ENCODE measurements at regions not wholly inside any gene's neighbourhood (a gene's known extent, or its start where the extent isn't known, plus 50 kb on each side); places are given as distances from the start of the nearest gene placed in this dataset.

DNA sequence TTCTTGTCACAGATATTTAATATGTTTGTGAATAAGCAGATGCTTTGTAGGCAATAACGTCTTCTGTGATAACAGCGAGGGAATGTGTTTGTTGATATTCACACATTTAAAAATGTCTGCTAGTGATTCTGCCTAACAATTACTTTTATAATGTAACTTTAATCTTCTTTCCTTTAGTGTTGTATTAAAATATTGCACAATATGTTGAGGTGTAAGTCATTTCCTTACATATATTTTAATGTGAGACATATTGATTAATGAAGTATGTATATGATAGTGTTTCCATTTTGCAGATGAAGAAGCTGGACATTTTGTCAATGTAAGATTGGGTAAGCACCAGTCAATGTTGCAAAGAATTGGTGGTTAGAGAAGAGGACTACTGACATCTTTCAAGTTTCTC, 324.4 kb downstream of the SLITRK1 start:
- H2AFZ ChIP-seq, result no peak overlapping the region
- H3K27me3 ChIP-seq (ENCODE audit: insufficient read depth), result no peaks in the 10 kb centered on the region
- no peak overlapping the region for H3K4me3 ChIP-seq
- no peaks in the 10 kb centered on the region for H3K4me1 Mint-ChIP-seq
- no peaks in the 10 kb centered on the region for H3K36me3 ChIP-seq (ENCODE audit: insufficient read depth)
- no peaks in the 10 kb centered on the region for H3K79me2 ChIP-seq (replicated peaks; ENCODE audit: insufficient read depth)
- no peak overlapping the region for H3K4me2 ChIP-seq
- H3K36me3 Mint-ChIP-seq (ENCODE audit: low read depth), result no peaks in the 10 kb centered on the region
- no peaks in the 10 kb centered on the region for H3K9me3 Mint-ChIP-seq
- no peaks in the 10 kb centered on the region for H4K20me1 ChIP-seq (replicated peaks; ENCODE audit: insufficient read depth)
- no peak for TF ChIP-seq EZH2phosphoT487 (IDR thresholded peaks at IDR 0.05; ENCODE audit: unreplicated experiment)
- TF ChIP-seq STAT1 (IDR thresholded peaks at IDR 0.05; ENCODE audit: unreplicated experiment), result no peak
- TF ChIP-seq, protein P1, sequence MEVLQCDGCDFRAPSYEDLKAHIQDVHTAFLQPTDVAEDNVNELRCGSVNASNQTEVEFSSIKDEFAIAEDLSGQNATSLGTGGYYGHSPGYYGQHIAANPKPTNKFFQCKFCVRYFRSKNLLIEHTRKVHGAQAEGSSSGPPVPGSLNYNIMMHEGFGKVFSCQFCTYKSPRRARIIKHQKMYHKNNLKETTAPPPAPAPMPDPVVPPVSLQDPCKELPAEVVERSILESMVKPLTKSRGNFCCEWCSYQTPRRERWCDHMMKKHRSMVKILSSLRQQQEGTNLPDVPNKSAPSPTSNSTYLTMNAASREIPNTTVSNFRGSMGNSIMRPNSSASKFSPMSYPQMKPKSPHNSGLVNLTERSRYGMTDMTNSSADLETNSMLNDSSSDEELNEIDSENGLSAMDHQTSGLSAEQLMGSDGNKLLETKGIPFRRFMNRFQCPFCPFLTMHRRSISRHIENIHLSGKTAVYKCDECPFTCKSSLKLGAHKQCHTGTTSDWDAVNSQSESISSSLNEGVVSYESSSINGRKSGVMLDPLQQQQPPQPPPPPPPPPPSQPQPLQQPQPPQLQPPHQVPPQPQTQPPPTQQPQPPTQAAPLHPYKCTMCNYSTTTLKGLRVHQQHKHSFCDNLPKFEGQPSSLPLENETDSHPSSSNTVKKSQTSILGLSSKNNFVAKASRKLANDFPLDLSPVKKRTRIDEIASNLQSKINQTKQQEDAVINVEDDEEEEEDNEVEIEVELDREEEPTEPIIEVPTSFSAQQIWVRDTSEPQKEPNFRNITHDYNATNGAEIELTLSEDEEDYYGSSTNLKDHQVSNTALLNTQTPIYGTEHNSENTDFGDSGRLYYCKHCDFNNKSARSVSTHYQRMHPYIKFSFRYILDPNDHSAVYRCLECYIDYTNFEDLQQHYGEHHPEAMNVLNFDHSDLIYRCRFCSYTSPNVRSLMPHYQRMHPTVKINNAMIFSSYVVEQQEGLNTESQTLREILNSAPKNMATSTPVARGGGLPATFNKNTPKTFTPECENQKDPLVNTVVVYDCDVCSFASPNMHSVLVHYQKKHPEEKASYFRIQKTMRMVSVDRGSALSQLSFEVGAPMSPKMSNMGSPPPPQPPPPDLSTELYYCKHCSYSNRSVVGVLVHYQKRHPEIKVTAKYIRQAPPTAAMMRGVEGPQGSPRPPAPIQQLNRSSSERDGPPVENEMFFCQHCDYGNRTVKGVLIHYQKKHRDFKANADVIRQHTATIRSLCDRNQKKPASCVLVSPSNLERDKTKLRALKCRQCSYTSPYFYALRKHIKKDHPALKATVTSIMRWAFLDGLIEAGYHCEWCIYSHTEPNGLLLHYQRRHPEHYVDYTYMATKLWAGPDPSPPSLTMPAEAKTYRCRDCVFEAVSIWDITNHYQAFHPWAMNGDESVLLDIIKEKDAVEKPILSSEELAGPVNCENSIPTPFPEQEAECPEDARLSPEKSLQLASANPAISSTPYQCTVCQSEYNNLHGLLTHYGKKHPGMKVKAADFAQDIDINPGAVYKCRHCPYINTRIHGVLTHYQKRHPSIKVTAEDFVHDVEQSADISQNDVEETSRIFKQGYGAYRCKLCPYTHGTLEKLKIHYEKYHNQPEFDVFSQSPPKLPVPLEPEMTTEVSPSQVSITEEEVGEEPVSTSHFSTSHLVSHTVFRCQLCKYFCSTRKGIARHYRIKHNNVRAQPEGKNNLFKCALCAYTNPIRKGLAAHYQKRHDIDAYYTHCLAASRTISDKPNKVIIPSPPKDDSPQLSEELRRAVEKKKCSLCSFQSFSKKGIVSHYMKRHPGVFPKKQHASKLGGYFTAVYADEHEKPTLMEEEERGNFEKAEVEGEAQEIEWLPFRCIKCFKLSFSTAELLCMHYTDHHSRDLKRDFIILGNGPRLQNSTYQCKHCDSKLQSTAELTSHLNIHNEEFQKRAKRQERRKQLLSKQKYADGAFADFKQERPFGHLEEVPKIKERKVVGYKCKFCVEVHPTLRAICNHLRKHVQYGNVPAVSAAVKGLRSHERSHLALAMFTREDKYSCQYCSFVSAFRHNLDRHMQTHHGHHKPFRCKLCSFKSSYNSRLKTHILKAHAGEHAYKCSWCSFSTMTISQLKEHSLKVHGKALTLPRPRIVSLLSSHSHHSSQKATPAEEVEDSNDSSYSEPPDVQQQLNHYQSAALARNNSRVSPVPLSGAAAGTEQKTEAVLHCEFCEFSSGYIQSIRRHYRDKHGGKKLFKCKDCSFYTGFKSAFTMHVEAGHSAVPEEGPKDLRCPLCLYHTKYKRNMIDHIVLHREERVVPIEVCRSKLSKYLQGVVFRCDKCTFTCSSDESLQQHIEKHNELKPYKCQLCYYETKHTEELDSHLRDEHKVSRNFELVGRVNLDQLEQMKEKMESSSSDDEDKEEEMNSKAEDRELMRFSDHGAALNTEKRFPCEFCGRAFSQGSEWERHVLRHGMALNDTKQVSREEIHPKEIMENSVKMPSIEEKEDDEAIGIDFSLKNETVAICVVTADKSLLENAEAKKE (CRISPR knock-in tag; IDR thresholded peaks at IDR 0.05), result no peak
- no peak for TF ChIP-seq EZH2 (IDR thresholded peaks at IDR 0.05; ENCODE audit: low read depth, unreplicated experiment)
- no peak for TF ChIP-seq CTCF (conservative IDR thresholded peaks at IDR 0.05; ENCODE audit: low read depth in 2 of 2)
- TF ChIP-seq, protein P2, sequence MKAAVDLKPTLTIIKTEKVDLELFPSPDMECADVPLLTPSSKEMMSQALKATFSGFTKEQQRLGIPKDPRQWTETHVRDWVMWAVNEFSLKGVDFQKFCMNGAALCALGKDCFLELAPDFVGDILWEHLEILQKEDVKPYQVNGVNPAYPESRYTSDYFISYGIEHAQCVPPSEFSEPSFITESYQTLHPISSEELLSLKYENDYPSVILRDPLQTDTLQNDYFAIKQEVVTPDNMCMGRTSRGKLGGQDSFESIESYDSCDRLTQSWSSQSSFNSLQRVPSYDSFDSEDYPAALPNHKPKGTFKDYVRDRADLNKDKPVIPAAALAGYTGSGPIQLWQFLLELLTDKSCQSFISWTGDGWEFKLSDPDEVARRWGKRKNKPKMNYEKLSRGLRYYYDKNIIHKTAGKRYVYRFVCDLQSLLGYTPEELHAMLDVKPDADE (IDR thresholded peaks at IDR 0.05), result no peak
- no peak for TF ChIP-seq REST (IDR thresholded peaks at IDR 0.05; ENCODE audit: unreplicated experiment)
- TF ChIP-seq CREB1 (CRISPR knock-in tag; IDR thresholded peaks at IDR 0.05; ENCODE audit: low read depth), result no peak
- TF ChIP-seq POLR2AphosphoS5 (IDR thresholded peaks at IDR 0.05; ENCODE audit: low read depth), result no peak
- no peak for TF ChIP-seq ZNF331 (CRISPR knock-in tag; IDR thresholded peaks at IDR 0.05; ENCODE audit: low read depth)
- TF ChIP-seq ZNF114 (CRISPR knock-in tag; IDR thresholded peaks at IDR 0.05), result no peak
- no peak for TF ChIP-seq NANOG (IDR thresholded peaks at IDR 0.05; ENCODE audit: borderline replicate concordance)
- TF ChIP-seq JUNB (IDR thresholded peaks at IDR 0.05; ENCODE audit: unreplicated experiment), result no peak
- no peaks in the 10 kb centered on the region for H3K9me2 ChIP-seq (ENCODE audit: insufficient read depth)
- no peaks in the 10 kb centered on the region for H3K4me1 ChIP-seq (ENCODE audit: insufficient read depth)
- no peaks in the 10 kb centered on the region for H3K27me3 Mint-ChIP-seq (ENCODE audit: insufficient read depth, low read depth, poor library complexity)
- H3F3A ChIP-seq (replicated peaks; ENCODE audit: low read depth), result no peaks in the 10 kb centered on the region
- ATAC-seq (no peak), DNase-seq (ENCODE audit: low spot score) (no peak)
- H3K27ac ChIP-seq (ENCODE audit: low read depth), result no peak overlapping the region
- no peak overlapping the region for H3K4me3 Mint-ChIP-seq
- H3K27ac Mint-ChIP-seq, result no peak overlapping the region
